Astrocyte (in vitro differentiated cells and primary cell): ENCODE measurements at regions not wholly inside any gene's neighbourhood (a gene's known extent, or its start where the extent isn't known, plus 50 kb on each side); places are given as distances from the start of the nearest gene placed in this dataset.

ENCODE experiments used
- EZH2 ChIP-seq: IDR thresholded peaks from 2 replicates; pipeline ENCODE4 v1.6.1; 2012; ENCODE audit warnings: mild to moderate bottlenecking, low read length, inconsistent platforms; ENCODE audit not compliant: insufficient read depth
- TF ChIP-seq, protein P1 (sequence below): IDR thresholded peaks from 2 replicates; pipeline ENCODE4 v1.5.1; 2011; ENCODE audit warnings: low read depth, mild to moderate bottlenecking, inconsistent platforms, low read length, moderate library complexity; ENCODE audit not compliant: insufficient read depth

DNA sequence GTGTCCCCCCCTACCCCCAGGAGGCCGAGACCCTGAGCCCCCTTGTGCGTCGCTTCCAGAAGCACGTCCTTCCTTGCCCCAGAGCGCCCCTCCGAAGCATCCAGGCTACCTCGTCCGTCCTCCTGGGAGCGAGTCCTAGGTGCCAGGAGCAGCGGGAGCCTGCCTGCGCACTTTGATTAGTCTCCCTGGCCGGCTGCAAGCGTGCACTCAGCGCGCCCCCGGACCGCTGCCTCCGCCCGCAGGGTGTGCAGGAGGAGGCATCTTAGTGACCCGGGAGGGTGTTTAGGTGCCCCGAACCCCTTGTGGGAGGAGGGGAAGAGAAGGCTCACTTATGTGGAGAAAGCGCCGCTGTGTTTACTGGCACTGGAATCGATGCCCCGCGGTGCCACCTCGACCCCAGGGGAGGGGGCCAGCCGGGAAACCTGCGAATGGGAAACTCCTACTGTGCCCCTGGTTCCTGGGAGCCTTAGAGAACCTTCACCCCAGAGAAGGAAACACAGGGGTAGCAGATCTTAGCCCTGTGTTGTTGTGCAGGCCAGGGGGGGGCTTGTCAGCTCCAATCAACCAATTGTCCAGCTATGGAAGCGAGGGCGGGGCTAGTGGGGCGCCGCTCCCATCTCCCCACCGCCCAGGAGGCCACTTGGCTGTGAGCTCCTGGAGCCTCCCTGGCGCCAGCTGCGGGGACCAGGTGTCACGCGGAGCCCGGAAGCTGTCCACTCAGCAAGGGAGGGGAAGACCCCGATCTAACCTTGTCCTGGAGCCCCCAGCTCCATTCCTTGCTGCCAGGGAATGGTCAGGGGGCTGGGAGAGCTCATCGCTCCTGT lies 922.8 kb upstream of the EEF2KMT start:
- TF ChIP-seq EZH2: no peak
- TF ChIP-seq, protein P1, sequence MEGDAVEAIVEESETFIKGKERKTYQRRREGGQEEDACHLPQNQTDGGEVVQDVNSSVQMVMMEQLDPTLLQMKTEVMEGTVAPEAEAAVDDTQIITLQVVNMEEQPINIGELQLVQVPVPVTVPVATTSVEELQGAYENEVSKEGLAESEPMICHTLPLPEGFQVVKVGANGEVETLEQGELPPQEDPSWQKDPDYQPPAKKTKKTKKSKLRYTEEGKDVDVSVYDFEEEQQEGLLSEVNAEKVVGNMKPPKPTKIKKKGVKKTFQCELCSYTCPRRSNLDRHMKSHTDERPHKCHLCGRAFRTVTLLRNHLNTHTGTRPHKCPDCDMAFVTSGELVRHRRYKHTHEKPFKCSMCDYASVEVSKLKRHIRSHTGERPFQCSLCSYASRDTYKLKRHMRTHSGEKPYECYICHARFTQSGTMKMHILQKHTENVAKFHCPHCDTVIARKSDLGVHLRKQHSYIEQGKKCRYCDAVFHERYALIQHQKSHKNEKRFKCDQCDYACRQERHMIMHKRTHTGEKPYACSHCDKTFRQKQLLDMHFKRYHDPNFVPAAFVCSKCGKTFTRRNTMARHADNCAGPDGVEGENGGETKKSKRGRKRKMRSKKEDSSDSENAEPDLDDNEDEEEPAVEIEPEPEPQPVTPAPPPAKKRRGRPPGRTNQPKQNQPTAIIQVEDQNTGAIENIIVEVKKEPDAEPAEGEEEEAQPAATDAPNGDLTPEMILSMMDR: no peak
